ENCODE measurements at regions not wholly inside any gene's neighbourhood (a gene's known extent, or its start where the extent isn't known, plus 50 kb on each side); places are given as distances from the start of the nearest gene placed in this dataset.

- no peaks in the 10 kb centered on the region for H3K27me3 ChIP-seq (ENCODE audit: insufficient read depth, low read length)
- H3K9ac ChIP-seq (ENCODE audit: low read depth, low read length): no peak overlapping the region
- H3K4me1 ChIP-seq (ENCODE audit: insufficient read depth, low read length): no peaks in the 10 kb centered on the region
- no peak overlapping the region for H3K4me3 ChIP-seq (ENCODE audit: low read length)
- H3K36me3 ChIP-seq (ENCODE audit: insufficient read depth, low read depth, low read length): no peaks in the 10 kb centered on the region
- H3K9me3 ChIP-seq (ENCODE audit: insufficient read depth, low read depth, low read length): no peaks in the 10 kb centered on the region
- H3K27ac ChIP-seq (ENCODE audit: low read length): no peak overlapping the region
Measured at GRCh38 chr13:30006246-30006645, 155.8 kb upstream of the UBL3 start.

GRCh38 chr13:30004204-30004603 is 153.8 kb upstream of the UBL3 start:
- Histone ChIP-seq H3K9ac (ENCODE audit: low read depth, low read length) (no peak overlapping the region), H3K9me3 (ENCODE audit: insufficient read depth, low read depth, low read length) (no peaks in the 10 kb centered on the region), H3K36me3 (ENCODE audit: insufficient read depth, low read depth, low read length) (no peaks in the 10 kb centered on the region), H3K27me3 (ENCODE audit: insufficient read depth, low read length) (no peaks in the 10 kb centered on the region), H3K4me1 (ENCODE audit: insufficient read depth, low read length) (no peaks in the 10 kb centered on the region), H3K4me3 (ENCODE audit: low read length) (no peak overlapping the region), H3K27ac (ENCODE audit: low read length) (no peak overlapping the region)

GRCh38 chr13:30002577-30002976 is 152.2 kb upstream of the UBL3 start:
- Histone ChIP-seq H3K36me3 (ENCODE audit: insufficient read depth, low read depth, low read length) (no peaks in the 10 kb centered on the region), H3K4me1 (ENCODE audit: insufficient read depth, low read length) (no peaks in the 10 kb centered on the region), H3K4me3 (ENCODE audit: low read length) (no peak overlapping the region), H3K9ac (ENCODE audit: low read depth, low read length) (no peak overlapping the region), H3K27me3 (ENCODE audit: insufficient read depth, low read length) (no peaks in the 10 kb centered on the region), H3K27ac (ENCODE audit: low read length) (no peak overlapping the region), H3K9me3 (ENCODE audit: insufficient read depth, low read depth, low read length) (no peaks in the 10 kb centered on the region)

- H3K36me3 ChIP-seq (ENCODE audit: insufficient read depth, low read depth, low read length): no peaks in the 10 kb centered on the region
- H3K4me3 ChIP-seq (ENCODE audit: low read length): no peak overlapping the region
- H3K27ac ChIP-seq (ENCODE audit: low read length): no peak overlapping the region
- H3K9ac ChIP-seq (ENCODE audit: low read depth, low read length): no peak overlapping the region
- no peaks in the 10 kb centered on the region for H3K27me3 ChIP-seq (ENCODE audit: insufficient read depth, low read length)
- no peaks in the 10 kb centered on the region for H3K4me1 ChIP-seq (ENCODE audit: insufficient read depth, low read length)
- no peaks in the 10 kb centered on the region for H3K9me3 ChIP-seq (ENCODE audit: insufficient read depth, low read depth, low read length)
Measured at GRCh38 chr13:30000370-30000765, 150.0 kb upstream of the UBL3 start.

DNA sequence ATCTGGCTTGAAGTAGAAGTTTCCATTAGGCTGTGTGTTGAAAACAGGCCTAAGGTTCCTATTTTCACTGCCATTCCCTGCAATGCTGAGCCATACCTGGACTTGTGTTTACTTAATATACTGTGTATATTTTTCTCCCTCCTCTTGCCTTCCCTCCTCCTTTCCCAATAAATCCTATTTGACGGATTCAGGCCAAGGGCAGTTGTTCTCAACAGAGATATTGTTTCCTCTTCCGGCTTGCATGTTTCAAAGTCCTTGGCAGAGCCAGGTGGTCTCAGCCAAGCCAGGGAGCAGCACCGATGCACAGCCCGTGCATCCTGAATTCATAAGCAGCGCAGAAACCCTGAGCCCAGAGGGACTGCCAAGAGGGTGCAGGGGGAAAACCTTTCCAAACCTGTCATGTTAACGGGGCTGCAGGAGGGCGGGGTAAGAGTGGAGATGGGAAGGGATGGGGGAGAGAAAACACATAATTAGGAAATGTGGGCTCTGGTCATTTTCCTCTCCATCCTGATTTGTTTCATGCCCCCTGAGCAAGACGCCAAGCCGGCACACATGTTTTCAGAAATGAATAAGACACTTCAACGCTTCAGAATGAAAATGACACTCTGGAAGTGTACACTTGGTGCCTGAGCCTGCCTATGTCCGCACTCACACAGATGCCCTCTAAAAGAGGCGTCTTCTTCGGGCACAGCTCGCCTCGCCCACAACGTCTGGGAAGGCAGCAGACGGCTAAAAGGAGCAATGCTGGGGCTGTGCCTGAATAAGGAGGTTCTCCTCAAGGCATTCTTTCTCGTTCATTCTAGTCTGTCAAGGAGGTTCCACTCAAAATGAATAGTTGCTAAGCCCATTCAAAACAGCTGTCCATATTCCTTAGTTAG is 149.3 kb upstream of the UBL3 start:
- no peak overlapping the region for H3K9ac ChIP-seq (ENCODE audit: low read depth, low read length)
- no peaks in the 10 kb centered on the region for H3K9me3 ChIP-seq (ENCODE audit: insufficient read depth, low read depth, low read length)
- H3K27me3 ChIP-seq (ENCODE audit: insufficient read depth, low read length): no peaks in the 10 kb centered on the region
- H3K27ac ChIP-seq (ENCODE audit: low read length): no peak overlapping the region
- H3K4me3 ChIP-seq (ENCODE audit: low read length): no peak overlapping the region
- no peaks in the 10 kb centered on the region for H3K4me1 ChIP-seq (ENCODE audit: insufficient read depth, low read length)
- H3K36me3 ChIP-seq (ENCODE audit: insufficient read depth, low read depth, low read length): no peaks in the 10 kb centered on the region

DNA sequence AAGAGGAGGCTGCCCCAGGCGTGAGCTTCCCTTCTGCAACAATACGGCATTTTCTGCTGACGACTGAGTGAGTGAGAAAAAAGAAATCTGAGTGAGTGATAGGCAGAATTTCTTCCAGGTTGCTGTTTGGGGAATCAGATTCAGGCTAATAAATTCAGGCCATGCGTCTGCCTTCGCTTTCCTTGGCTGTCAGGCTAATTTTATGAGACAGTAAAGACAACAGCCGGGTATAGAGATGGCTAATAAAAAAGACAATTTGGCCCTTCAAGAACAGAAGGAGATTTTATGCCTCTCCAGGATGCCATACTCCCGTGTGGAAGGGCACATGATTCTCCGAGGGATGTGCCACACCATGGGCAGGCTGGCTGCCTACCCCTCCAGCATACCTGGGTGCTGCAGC is 145.9 kb upstream of the UBL3 start:
- H3K4me3 ChIP-seq (ENCODE audit: low read length): no peak overlapping the region
- H3K9me3 ChIP-seq (ENCODE audit: insufficient read depth, low read depth, low read length): no peaks in the 10 kb centered on the region
- no peak overlapping the region for H3K9ac ChIP-seq (ENCODE audit: low read depth, low read length)
- no peak overlapping the region for H3K27ac ChIP-seq (ENCODE audit: low read length)
- H3K27me3 ChIP-seq (ENCODE audit: insufficient read depth, low read length): no peaks in the 10 kb centered on the region
- H3K4me1 ChIP-seq (ENCODE audit: insufficient read depth, low read length): no peaks in the 10 kb centered on the region
- H3K36me3 ChIP-seq (ENCODE audit: insufficient read depth, low read depth, low read length): no peaks in the 10 kb centered on the region

GRCh38 chr13:29994911-29995595 is 144.6 kb upstream of the UBL3 start:
- H3K27me3 ChIP-seq (ENCODE audit: insufficient read depth, low read length): no peaks in the 10 kb centered on the region
- no peaks in the 10 kb centered on the region for H3K4me1 ChIP-seq (ENCODE audit: insufficient read depth, low read length)
- no peak overlapping the region for H3K9ac ChIP-seq (ENCODE audit: low read depth, low read length)
- no peak overlapping the region for H3K4me3 ChIP-seq (ENCODE audit: low read length)
- H3K36me3 ChIP-seq (ENCODE audit: insufficient read depth, low read depth, low read length): no peaks in the 10 kb centered on the region
- H3K27ac ChIP-seq (ENCODE audit: low read length): no peak overlapping the region
- no peaks in the 10 kb centered on the region for H3K9me3 ChIP-seq (ENCODE audit: insufficient read depth, low read depth, low read length)

- Histone ChIP-seq H3K36me3 (ENCODE audit: insufficient read depth, low read depth, low read length) (no peaks in the 10 kb centered on the region), H3K4me1 (ENCODE audit: insufficient read depth, low read length) (no peaks in the 10 kb centered on the region), H3K9me3 (ENCODE audit: insufficient read depth, low read depth, low read length) (no peaks in the 10 kb centered on the region), H3K4me3 (ENCODE audit: low read length) (no peak overlapping the region), H3K27me3 (ENCODE audit: insufficient read depth, low read length) (no peaks in the 10 kb centered on the region), H3K27ac (ENCODE audit: low read length) (no peak overlapping the region), H3K9ac (ENCODE audit: low read depth, low read length) (no peak overlapping the region)
Measured at GRCh38 chr13:29993716-29994488, 143.5 kb upstream of the UBL3 start.

DNA sequence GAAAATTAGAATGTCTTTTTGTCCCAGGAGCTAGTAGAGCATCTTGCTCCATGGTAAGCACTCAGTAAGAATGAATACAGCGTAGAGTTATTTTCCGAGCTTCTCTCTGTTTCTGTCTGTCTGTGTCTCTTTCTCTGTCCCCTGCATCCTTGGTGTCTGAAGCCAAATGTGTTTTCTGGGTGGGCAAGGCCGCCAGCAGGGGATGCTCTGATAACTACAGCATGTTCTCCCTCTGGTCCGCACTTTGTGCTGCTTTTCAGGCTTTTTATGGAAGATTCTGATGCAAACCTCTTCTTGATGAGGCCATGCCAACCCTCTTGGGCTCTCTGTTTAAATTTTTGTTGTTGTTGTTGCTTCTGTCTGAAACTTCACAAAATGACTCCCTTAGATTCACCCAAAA is 142.8 kb upstream of the UBL3 start:
- H3K9ac ChIP-seq (ENCODE audit: low read depth, low read length): no peak overlapping the region

GRCh38 chr13:29991343-29991742 is 140.9 kb upstream of the UBL3 start:
- Histone ChIP-seq H3K27me3 (ENCODE audit: insufficient read depth, low read length) (no peaks in the 10 kb centered on the region), H3K9ac (ENCODE audit: low read depth, low read length) (no peak overlapping the region), H3K4me3 (ENCODE audit: low read length) (no peak overlapping the region), H3K27ac (ENCODE audit: low read length) (no peak overlapping the region), H3K4me1 (ENCODE audit: insufficient read depth, low read length) (no peaks in the 10 kb centered on the region), H3K9me3 (ENCODE audit: insufficient read depth, low read depth, low read length) (0 out of 2 replicates have a peak, but pooled peaks cover 8% of the 10 kb centered on the region), H3K36me3 (ENCODE audit: insufficient read depth, low read depth, low read length) (no peaks in the 10 kb centered on the region)

More for the DNA sequence above, 142.8 kb upstream of the UBL3 start:
- no peak overlapping the region for H3K27ac ChIP-seq (ENCODE audit: low read length)
- H3K36me3 ChIP-seq (ENCODE audit: insufficient read depth, low read depth, low read length): no peaks in the 10 kb centered on the region
- H3K4me1 ChIP-seq (ENCODE audit: insufficient read depth, low read length): no peaks in the 10 kb centered on the region
- no peaks in the 10 kb centered on the region for H3K9me3 ChIP-seq (ENCODE audit: insufficient read depth, low read depth, low read length)
- no peak overlapping the region for H3K4me3 ChIP-seq (ENCODE audit: low read length)
- H3K27me3 ChIP-seq (ENCODE audit: insufficient read depth, low read length): no peaks in the 10 kb centered on the region

GRCh38 chr13:29987340-29987739 is 136.9 kb upstream of the UBL3 start:
- no peaks in the 10 kb centered on the region for H3K4me1 ChIP-seq (ENCODE audit: insufficient read depth, low read length)
- 0 out of 2 replicates have a peak, but pooled peaks cover 8% of the 10 kb centered on the region for H3K9me3 ChIP-seq (ENCODE audit: insufficient read depth, low read depth, low read length)
- H3K9ac ChIP-seq (ENCODE audit: low read depth, low read length): no peak overlapping the region
- no peak overlapping the region for H3K27ac ChIP-seq (ENCODE audit: low read length)
- H3K4me3 ChIP-seq (ENCODE audit: low read length): no peak overlapping the region
- no peaks in the 10 kb centered on the region for H3K27me3 ChIP-seq (ENCODE audit: insufficient read depth, low read length)
- H3K36me3 ChIP-seq (ENCODE audit: insufficient read depth, low read depth, low read length): no peaks in the 10 kb centered on the region

Measured in iPS-20b (cell line).